Posterior vena cava (tissue), 2 donors: ENCODE measurements at regions not wholly inside any gene's neighbourhood (a gene's known extent, or its start where the extent isn't known, plus 50 kb on each side); places are given as distances from the start of the nearest gene placed in this dataset.

Experiments
- DNase-seq: peaks from one replicate; pipeline ENCODE4 v3.0.0-alpha.2; 2020; ENCODE audit warnings: low spot score
- intact Hi-C, 2 donors: fragments of 100-400 bp; cut with DNase I; formaldehyde crosslinking; loops; one replicate each; pipeline versions ENCODE4 v1.14.1 to v1.14.2; 2022 to 2023
- donor health status: DM: yes; HTN: yes; CAD: no.
- donor health status: DM: yes; HTN: yes; CAD: no.

GRCh38 chr12:77591959-77592743 is 238.5 kb upstream of the NAV3 start:
- intact Hi-C loops, result no loop called here
- no peak for DNase-seq

- intact Hi-C loops, result no loop called here
Measured at GRCh38 chr12:77590306-77590705, 240.4 kb upstream of the NAV3 start.

GRCh38 chr12:77584860-77585259 is 245.8 kb upstream of the NAV3 start:
- no peak for DNase-seq
- intact Hi-C loops, result no loop called here

More at GRCh38 chr12:77590306-77590705, 240.4 kb upstream of the NAV3 start:
- no peak for DNase-seq

GRCh38 chr12:77578466-77579220 is 252.1 kb upstream of the NAV3 start:
- intact Hi-C loops, result no loop called here
- no peak for DNase-seq

DNA sequence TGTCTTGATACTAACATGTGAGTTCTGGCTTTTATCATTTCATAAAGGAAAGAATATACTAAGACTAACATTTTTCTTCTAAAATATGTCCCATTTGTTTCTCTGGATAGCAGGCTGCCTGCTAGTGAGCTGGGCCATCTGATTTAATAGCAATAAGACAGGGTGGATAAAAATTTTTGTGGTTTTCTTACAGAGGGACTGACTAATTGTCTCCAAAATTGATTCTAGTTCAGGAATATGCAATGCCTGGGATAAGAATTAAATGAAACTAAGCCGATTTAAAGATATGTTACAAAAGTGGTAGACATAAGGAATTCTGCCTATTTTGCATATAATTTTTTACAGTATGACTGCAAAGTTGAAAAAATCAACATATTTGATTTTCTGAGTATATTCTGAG is 252.9 kb upstream of the NAV3 start:
- intact Hi-C loops, result no loop called here
- no peak for DNase-seq

DNA sequence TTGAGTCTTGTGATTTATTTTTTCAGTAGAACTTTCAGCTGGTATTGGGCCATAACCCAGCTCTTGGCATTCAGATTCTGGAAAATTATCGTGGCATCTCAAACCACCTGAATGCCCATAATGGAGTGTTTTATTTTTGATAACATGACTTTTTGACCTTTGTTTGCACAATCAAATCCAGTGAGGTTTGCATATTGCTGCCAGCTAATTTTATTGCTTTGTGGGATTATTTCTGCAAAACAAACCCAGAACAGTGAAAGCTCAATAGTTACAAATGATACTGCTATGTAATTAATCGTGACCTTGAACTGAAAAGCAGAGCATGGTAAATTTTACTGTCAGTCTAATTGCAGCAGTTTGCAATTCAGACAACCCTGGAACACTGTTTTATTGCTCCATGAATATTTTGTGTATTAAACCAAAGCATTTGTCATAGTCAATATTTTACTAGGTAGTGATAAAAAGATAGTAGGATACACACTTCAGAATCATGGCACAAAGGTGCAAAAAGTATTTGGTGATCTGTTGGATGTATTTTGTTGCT is 255.2 kb upstream of the NAV3 start:
- intact Hi-C loops, result no loop called here
- DNase-seq, result no peak

GRCh38 chr12:77572371-77572770 is 258.3 kb upstream of the NAV3 start:
- no peak for DNase-seq
- intact Hi-C loops, result no loop called here

- DNase-seq, result no peak
Measured at GRCh38 chr12:77571768-77572167, 258.9 kb upstream of the NAV3 start.

DNA sequence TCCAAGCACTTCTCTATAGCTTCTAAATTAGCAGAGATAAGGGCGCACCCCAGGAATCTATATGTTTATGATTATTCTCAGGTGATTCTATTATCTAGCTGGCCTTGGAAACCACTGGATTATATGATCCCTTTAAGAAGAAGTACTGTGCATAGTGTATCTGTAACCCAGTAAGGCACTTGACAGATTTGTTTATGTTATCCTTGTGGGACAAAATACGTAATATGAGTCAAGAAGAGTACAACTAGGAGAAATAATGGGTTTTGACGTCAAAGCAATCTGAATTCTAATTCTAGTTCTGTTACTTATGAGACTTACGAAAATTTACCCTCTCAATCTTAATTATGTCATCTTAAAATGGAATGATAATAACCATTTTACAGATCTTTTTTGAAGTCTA is 259.6 kb upstream of the NAV3 start:
- DNase-seq, result no peak
- intact Hi-C loops, result no loop called here

More at GRCh38 chr12:77571768-77572167, 258.9 kb upstream of the NAV3 start:
- intact Hi-C loops, result no loop called here

- DNase-seq, result no peak
- intact Hi-C loops, result no loop called here
Measured at GRCh38 chr12:77569876-77570275, 260.8 kb upstream of the NAV3 start.

- intact Hi-C loops, result no loop called here
- DNase-seq, result no peak
Measured at GRCh38 chr12:77560714-77561113, 270.0 kb upstream of the NAV3 start.

- intact Hi-C loops, result no loop called here
- DNase-seq, result no peak
Measured at GRCh38 chr12:77559400-77560074, 271.2 kb upstream of the NAV3 start.

- DNase-seq, result no peak
- intact Hi-C loops, result no loop called here
Measured at GRCh38 chr12:77555074-77555473, 275.6 kb upstream of the NAV3 start.

- intact Hi-C loops, result no loop called here
- no peak for DNase-seq
Measured at GRCh38 chr12:77553976-77554619, 276.6 kb upstream of the NAV3 start.

- no peak for DNase-seq
- intact Hi-C loops, result no loop called here
Measured at GRCh38 chr12:77549383-77550128, 281.1 kb upstream of the NAV3 start.

GRCh38 chr12:77548797-77549196 is 281.9 kb upstream of the NAV3 start:
- intact Hi-C loops, result no loop called here
- DNase-seq, result no peak

GRCh38 chr12:77540097-77540496 is 290.6 kb upstream of the NAV3 start:
- intact Hi-C loops, result no loop called here

DNA sequence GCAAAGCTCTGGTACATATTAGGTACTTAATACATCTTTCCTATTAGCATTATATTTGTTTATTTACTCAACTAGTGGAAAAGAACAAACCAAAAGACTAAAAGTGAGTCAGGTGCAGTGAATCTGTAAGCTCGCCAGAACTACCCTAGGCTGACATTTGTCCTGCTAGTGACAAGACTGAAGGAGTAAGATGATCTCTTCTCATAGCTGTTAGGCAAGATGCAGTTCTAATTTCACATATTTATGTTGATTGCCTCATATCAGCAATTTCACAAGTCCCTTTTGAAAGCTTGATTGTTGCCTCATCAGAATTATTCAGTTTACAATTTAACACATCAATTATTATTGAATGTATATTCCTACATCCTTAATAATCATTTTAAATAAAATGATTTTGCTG is 293.0 kb upstream of the NAV3 start:
- no peak for DNase-seq
- intact Hi-C loops, result no loop called here

More at GRCh38 chr12:77540097-77540496, 290.6 kb upstream of the NAV3 start:
- DNase-seq, result no peak

DNA sequence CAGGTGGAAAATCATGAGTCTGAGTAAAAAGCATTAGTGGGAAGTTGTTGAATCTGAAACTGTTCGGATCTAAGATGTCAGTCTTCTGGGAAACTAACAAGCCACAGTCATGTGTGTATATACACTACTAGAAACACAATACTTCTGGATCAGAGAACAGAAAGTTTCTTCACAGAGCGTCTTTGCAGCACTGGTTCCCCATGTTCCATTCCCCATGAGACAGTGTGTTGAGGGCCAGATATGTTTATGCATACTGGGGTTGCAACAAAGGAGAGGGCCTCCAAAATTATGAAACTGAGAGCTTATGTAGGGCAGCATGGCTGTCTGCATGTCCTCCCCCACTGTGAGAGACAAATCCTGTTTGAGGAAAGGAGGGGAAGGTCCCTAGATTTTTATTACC is 295.0 kb upstream of the NAV3 start:
- intact Hi-C loops, result no loop called here
- DNase-seq, result no peak
